Mucosa of gallbladder (tissue), 1 donor: ENCODE measurements at regions not wholly inside any gene's neighbourhood (a gene's known extent, or its start where the extent isn't known, plus 50 kb on each side); places are given as distances from the start of the nearest gene placed in this dataset.
A peak's percentile ranks its signal among the peaks of the same experiment; 100 is the strongest.
"Not testable (repeated sequence)": the region's sequence is repeated elsewhere in the genome, so short reads cannot be mapped to it uniquely, and the experiment has no call there.

ENCODE experiments used
- DNase-seq: peaks from one replicate; pipeline ENCODE4 v3.0.0-alpha.2; 2020; ENCODE audit warnings: low spot score
- donor health status: DM: no; HTN: no; CAD: no.

DNA sequence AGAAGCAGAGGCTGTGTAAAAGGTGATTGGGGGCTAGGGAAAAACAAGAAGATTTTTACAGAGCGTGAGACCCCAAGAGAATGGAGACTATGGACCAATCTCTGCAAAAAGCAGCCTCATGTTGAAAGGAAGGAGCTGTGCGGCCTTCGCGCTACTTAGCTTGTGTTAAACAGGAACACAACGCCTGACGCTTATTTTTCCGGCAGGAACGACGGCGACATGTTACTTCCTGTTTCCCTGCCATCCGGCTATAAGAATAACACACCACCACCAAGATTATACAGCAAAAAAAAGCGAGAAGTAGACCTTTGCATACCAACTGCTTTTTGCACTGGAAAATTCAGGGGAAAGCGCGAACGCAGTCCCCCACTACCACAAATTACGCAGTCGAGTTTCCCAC, 272.7 kb downstream of the FAM72C start:
- no peak for DNase-seq

DNA sequence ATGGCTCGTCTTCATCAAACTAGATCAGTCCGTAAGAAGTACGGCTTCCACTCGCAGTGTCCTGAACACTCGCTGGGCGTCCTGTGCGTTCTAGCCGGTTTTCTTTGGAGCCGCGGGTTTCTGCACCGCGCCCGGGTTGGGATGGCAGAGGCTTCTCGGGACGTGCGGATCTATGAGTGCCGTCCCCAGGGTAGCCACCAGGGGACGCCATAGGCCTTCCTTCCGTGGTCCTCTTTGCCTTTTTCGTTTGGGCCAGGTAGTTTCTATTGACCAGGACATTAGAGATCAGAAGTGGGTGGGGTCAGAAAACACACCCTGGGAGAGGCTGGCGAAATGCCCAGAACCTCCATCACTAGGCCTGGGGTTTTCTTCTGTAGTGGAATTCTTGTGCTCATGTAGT, 273.8 kb downstream of the FAM72C start:
- peak; percentile 69 for DNase-seq

DNA sequence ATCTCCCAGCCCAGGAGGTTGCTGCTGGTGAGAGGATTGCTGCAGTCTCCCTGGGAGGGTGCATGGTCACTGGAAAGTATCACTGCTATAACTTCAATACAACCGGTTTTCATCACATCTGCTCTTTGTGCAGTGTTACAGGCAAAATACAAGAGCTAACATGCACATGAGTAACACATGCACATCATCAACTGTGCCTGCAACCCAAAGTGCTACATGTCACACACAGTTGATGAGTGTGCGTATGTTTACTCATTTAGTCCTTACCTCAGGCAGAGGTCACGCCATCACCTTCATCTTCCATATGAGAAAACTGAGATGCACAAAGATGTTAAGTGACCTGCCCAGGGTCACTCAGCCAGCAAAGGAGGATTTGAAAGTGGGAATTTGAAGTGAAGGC, 277.7 kb downstream of the FAM72C start:
- DNase-seq = no peak

DNA sequence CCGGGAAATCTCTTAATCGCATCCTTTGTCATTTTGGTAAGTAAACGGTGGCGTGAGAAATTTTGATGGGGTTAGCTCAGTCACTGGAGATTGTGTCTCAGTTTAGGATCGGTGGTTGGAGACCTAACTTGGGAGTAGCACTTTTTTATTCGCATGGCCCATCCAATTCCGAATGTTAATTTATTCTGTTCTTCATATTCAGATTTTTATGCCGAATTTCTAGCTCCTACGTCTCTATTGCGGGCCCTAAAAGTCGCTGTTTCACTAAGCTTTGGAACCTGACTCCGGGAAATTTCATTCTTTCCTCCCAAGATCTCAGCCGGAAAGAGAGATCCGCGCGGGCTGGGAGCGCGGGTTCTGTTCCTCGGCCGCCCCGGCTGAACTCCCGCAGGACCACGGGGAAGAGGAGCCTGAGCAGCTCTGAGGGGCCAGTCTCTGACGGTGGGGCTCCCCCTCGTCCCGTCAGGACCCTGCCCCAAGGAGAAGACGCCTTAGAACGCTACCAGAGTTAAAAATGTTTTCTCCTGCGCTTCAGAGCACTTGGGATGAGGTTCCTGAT, 279.7 kb downstream of the FAM72C start:
- DNase-seq = no peak

DNA sequence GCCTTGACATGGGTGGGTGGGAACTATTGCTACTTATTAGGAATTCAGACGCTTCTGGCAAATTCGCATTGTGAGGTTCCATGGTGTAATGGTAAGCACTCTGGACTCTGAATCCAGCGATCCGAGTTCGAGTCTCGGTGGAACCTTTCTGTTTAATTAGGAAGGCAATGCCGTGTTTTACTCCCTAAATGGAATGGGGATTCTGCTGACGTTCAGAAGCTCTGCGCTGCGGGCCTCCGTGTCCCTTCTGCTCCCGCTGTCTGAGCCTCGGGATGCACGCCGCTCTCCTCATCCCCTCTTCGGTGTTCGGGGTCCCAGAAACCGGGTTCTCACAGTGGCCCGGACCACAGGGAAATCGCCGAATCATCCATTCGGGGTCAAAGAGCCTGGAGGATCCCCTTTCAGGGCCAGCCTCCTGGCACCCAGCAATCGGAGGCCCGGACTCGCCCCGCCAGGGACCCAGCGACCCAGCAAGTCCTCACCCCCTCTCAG, 280.3 kb downstream of the FAM72C start:
- DNase-seq = no peak

DNA sequence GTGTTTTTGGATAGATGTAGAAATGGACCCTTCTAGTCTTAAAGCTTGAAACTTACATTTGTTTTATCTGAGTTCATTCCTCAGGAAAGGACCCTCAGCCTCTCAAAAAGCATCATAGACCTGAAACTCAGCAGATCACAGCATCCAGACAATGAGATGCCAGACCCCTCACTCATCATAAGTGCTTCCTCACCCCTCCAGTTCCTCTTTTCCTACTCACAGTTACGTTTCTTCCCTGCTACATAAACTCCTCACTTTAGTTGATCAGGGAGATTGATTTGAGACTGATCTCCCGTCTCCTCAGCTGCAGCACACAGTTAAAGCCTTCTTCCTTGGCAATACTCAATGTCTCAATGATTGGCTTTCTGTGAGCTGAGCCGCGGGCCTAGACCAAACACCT, 282.0 kb downstream of the FAM72C start:
- no peak for DNase-seq

DNA sequence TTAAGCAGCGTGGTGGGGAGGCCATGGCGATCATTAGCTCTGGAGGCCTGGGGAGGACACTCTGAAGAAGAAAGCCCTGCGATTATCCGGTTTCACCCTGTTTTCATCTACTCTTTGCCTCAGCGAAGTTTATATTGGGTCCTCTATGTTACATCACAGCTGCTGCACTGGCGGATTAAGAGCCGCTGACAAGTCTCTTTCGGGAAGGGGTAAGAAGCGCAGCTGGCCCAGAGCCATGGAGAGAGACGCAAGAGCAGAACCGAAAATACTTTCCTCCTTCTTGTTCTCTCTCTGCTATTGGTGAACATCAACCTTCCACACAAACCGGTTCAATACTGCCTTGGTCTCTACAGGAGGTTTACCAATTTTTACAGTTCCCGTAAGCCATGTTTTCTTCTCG, 291.5 kb downstream of the FAM72C start:
- DNase-seq = no peak

DNA sequence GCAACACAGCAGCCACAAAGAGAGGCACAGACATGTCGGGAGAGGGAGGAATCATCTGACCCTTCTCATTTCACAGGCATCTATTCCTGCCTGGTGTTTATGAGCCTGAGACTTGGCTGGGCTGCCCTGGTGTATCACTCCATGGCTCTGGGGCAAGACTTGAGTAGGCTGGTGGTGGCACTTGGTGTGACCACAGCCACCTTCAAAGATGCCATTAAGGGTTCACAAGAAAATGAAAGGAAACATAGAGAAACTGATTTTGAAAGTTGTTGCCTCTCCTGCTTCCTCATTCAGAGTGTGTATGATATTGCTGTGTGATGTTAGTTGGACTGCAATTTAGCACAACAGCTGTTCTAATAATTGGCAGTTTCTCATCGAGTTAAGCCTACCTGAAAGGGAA, 298.8 kb downstream of the FAM72C start:
- DNase-seq = no peak

DNA sequence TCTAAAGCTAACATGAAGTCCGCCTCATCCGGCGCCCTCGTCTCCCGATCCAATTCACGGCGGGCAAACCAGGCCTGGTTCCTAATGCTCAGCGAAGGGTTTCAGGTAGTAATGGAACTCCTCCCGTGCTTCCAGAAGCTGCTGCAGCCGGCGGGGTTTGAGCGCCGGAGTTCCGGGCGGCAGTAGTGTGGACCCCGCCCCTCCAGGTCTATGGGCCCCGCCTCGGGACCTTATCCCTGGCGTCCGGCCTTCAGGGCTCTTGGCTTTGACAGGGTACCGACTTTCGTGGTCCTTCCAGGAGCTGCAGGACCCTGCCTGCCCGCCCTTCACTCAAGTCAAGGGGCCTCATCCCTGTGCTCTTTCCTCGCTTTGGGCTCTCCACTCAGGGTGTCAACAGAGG, 304.1 kb downstream of the FAM72C start:
- DNase-seq = no peak

DNA sequence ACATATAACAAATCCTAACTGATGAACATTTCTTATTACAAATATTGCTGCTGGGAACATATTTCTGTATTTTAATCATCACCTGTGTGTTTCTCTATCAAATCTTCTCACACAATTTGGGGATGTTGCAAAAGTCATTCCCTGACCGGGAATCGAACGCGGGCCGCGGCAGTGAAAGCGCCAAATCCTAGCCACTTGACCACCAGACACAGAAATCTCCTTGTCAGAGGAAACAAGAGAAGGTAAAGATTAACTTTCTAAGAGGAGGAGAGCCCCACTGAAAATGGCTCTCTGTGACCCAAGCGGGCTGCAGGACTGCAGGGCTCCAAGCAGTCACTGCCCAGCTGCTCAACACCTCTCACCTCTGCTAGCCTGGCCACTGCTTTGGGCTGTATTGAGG, 304.9 kb downstream of the FAM72C start:
- DNase-seq = no peak

DNA sequence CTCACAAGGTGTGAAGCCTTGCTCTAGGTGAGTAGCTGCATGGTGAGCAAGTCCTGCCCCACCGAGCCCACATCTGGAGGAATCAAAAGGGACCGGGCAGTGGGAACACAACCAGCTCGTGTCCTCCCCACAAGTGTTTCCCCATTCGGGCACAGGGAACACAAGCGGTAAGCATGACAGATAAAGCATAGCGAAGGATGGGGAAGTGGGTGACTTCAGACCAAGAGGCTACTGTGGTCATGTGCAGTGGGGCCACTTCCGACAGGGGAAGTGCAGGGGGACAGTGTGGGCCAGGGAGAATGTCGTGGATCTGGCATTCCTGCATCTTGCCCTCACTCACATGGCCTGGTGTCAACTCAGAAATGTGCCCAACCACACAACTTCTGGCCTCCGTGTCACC, 306.2 kb downstream of the FAM72C start:
- no peak for DNase-seq

DNA sequence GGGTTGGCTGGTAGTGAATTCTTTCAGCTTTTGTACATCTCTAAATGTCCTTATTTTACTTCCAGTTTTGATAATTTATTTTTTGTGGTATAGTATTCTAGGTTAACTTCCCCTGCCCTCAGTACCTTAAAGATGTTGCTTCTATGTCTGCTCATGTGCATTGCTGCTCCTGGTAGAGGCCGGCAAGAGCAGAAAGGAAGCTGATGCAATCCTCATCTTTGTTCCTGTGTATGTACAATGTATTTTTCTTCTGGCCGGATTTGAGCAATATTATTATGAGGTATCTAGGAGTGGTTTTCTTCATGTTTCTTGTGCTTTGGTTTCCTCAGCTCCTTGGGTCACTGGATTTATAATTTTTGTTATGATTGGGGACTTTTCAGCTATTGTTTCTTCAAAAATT, 308.7 kb downstream of the FAM72C start:
- DNase-seq = not testable (repeated sequence)

DNA sequence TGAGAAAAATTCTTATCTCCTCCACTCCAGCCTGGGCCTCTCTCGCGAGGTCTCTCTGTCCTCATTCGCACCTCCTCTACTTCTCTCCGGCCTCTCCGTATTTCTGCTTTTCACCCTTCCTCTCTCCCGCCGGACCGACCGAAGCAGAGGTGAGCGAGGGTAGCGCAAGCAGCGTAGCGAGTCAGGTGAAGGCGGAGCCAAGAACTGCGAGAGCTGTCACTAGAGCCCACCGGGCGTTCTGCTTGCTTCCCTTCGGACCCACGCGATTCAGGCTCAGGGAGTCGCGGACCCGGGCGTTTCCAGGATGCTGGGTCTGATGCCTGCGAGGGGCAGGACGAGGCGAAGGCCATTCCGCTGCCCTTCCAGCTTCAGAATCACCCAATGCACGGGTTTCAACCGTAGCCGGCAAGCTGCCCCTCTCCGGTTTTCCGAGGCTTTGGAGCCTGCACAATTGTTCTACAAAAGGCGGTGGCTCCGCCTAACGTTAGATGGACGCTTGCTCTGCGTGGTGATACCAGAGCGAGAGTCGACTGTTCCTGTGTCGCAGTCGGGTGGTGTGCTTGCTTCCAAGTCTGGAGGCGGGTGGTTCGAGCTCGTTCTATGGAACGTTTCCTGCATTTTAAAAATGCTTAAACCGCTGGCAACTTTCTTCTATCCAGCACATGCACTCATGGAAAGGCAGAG, 310.2 kb downstream of the FAM72C start:
- DNase-seq = no peak

DNA sequence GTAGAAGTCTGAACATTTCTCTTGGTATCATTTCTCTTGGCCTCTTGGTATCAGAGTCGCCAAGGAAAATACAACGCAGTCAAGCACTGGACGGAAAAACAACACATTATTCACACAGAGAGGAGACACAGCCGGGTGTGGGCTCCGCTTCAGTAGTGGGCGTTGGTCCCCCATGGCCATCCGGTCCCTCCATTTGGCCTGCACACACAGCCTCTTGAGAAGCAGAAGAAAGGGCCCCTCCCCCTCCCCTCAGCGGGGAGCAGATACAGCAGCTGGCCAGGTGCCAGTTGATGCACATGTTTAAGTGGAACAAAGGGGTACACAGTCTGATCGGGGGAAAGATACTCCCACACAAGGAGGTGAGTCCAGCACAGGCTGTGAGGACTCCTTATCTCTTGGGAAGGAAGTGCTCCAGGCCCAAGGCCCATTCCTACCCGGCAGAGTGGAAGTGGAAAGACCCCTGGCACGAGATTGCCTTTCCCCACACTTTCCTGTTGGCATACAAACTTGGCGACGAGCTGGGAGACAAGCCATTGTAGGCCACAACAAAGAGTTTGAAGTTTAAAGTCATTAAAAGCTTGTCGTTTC, 311.3 kb downstream of the FAM72C start:
- no peak for DNase-seq

DNA sequence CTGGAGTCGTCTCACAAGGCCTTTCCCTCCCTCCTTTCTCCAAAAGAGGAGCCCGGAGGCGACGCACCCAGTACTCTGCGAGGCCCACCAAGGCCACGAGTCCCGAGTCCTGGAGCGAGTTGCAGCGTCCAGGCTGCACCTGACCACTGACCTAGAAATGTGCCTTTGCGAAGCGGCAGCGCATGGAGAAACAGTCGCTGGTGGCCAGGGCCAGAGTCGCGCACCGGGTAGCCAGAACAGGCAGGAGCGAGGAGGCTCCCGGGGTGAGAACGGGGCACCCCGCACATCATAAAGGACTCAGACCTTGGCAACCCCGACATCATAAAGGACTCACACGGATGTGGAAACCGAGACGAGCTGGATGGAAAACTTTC, 318.4 kb downstream of the FAM72C start:
- DNase-seq = no peak

DNA sequence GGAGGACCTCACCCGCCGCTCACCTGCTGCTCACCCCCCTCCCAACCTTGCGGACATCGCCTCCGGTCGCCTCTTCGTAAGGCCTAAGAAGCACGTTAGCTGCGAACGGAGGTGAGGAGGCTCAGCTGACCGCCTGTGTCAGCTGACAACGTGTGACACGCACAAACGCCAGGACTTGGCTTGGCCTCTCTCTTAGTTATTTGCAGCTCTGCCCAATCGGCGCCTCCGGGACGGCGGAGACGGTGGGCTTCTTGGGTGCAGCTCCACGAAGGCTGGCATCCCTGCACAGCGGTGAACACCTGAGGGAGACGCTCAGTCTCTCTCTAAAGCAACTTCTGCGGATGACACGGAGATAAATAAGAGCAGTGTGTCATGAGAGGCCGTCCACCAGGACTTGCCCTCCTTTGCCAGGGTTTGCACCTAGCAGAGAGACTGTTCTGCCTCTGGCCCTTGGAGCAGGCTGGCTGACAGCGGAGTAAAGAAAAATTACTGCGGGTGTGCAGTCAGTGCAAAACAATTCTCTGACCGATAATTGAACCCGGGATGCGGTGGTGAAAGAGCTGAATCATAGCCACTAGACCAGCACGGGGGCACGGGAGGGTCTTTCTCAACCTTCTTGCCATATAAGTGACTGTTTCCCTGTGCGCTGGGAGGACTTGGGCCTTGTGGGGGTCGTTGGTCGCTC, 318.9 kb downstream of the FAM72C start:
- no peak for DNase-seq

DNA sequence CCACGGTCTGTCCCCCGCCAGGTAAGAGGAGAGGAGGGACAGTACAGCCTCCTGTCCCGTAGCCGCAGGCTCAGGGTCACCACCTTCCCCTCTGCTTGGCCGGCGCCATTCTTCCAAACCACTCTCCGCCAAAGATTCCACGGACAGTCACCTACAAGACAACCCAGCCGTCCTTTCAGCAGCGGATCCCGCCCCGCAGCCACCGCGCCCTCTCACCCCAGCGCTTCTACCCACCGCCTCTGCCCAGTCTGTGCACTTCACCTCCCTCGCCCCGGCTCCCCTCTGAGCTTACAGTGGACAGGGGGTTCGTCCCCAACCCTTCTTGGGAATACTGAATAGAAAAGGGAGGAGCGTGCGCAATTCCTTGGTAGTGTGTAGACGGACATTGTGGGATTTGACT, 319.6 kb downstream of the FAM72C start:
- DNase-seq = no peak

DNA sequence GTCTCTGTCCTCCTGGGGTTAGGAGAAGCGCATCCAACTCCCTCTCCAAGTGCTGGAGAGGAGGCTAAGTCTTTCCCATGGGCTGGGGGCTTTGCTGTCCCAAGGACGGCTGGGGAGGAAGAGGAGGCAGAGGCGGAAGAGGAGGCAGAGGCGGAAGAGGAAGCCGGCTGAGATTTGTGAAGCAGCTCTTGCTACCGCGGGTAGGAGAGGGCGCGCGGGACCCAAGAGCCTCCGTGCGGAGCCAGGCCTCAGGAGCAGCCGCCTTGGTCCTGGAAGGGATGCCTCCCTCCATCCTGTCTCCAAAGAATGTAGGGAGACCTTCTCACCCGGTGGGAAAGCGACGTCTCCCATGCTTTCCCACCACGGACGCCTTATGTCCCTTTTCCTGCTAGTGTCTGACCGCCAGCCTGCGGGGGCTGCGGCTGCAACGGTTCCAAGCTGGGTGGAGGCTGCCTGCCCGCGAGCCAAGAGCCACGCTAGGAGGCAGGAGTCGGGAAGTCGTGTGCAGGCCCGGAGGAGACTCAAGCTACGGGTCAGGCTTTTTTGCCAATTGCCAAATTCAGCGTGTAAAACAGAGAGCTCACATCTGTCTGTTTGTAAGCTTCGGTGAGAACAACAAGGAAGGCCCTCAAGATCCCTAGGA, 320.3 kb downstream of the FAM72C start:
- DNase-seq = no peak

DNA sequence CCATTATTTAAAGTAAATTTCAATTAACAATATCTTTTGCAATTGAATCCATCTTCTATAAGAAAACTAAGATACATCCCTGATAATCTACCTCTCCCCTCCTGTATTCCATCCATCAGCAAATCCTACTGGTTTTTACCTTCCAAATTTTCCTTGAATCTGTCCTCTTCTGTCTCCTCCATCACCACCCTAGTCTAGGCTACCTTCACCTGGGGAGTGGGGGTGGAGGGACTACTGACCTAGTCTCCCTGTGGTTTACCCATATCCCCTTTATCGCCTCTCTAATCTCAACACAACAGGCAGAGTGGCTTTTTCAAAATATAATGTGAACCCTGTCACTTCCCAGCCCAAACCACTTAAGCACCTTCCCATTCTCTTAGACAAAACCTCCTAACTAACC, 327.8 kb downstream of the FAM72C start:
- not testable (repeated sequence) for DNase-seq

DNA sequence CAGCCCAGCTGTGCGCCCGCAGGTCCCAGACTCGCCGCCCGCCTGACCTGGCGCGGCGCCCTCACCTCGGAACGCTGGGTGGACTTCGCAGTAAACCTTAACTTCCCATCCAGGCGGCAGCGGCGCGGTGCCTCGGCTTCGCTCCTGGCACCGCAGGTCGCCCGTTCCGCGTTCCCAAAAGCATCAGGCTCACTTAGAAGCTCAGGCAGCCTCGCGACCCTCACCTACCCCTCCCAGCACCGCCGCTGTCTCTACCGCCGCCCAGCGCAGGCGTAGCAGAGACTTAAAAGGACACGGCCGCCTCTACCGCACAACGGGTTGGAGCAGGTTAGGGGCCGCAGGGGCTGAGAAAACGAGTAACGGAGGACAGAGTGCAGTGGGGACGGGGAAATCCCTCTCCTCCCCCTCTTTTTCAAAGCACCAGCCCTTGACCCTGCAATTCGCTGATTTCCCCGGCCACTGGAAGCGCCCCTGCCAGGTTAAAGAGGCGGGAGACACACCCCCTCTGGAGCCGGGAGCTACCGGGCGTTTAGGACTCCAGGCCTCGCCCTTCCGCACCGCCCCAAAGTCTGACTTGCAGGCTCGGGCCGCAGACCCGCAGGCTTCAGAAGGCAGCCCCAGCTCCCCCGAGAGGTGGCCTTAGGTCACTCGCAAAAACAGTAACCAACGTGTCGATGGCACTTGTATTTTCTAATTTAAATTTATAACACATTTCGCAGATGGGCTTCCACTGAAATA, 328.5 kb downstream of the FAM72C start:
- DNase-seq = no peak

DNA sequence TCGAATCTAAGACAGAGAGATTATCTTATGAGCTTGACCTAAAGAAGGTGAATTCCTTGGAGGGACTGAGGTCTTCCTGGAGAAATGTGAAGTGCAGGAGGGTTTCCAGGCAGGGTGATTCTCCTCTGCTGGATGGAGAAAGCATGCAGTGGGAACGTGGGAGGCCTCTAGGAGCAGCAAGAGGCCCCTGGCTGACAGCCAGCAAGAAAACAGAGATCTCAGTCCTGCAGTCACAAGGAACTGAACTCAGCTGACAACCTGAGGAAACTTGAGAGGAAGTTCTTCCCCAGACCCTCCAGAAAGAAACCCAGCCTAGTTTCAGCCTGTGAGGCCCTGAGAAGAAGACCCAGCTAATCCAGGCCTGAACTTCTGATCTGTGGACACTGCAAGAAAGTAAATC, 345.9 kb downstream of the FAM72C start:
- DNase-seq = no peak

DNA sequence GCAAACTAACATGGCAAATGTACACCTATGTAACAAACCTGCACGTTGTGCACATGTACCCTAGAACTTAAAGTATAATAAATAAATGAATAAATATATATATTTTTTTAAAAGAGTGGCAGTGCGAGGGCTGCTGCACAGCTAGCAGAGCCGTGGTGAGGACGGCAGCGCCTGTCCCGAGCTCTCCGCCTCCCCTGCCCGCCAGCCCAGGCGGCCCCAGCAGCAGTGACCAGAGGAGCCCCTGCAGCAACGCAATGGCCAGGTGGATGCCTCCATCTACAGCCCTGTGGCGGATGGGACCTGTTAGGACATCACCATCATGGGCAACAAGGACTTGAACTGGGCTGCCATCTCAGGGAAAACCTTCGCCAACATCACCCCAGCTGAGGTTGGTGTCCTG, 351.9 kb downstream of the FAM72C start:
- no peak for DNase-seq
